Adrenal gland (tissue), 5 donors: ENCODE measurements at regions not wholly inside any gene's neighbourhood (a gene's known extent, or its start where the extent isn't known, plus 50 kb on each side); places are given as distances from the start of the nearest gene placed in this dataset.

ENCODE experiments used
- CTCF ChIP-seq, 6 experiments: fragments of 450-650 bp in 4 of 6; fragments of 200-600 bp in 2 of 6; sonication (generic) in 1 of 6; IDR thresholded peaks; 1 replicate in 5 of 6; 2 replicates in 1 of 6; pipeline versions ENCODE4 v1.5.1 to v1.8.0; 2016 to 2021; ENCODE audit warnings: antibody characterized with exemption in 6 of 6, mild to moderate bottlenecking in 2 of 6, moderate library complexity in 1 of 6
- POLR2A ChIP-seq, 2 donors: fragments of 450-650 bp; IDR thresholded peaks; one replicate each; pipeline ENCODE4 v1.6.1; 2017; ENCODE audit warnings: antibody characterized with exemption in 2 of 2, mild to moderate bottlenecking in 2 of 2, moderate library complexity in 1 of 2
- donor health status: DM: no; HTN: no; CAD: no.

DNA sequence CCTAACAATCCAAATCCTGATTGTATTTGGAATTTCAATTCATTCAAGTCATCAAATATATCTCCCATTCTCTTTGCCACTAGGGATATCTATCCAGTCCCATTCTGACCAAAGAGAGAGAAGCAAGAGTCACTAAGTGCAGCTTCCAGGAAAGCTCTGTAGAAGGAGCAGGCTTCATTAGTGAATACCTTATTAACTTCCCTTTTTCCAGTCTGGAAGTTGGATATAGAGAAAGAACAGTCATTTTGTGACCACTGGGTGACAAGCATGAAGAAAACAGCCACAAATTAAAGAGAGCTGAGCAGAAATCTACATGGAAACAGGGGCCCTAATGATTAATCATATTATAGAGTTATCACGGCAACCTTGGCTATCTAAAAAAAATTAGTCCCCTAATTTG lies 190.7 kb upstream of the ADO start:
- TF ChIP-seq POLR2A (IDR thresholded peaks at IDR 0.05) (no peak), CTCF (IDR thresholded peaks at IDR 0.05) (no peak)
